WERI-Rb-1 (cell line): ENCODE measurements at regions not wholly inside any gene's neighbourhood (a gene's known extent, or its start where the extent isn't known, plus 50 kb on each side); places are given as distances from the start of the nearest gene placed in this dataset.

ENCODE experiments used
- DNase-seq: peaks from one replicate; pipeline ENCODE4 v3.0.0-alpha.2; 2020
- H3K27ac ChIP-seq: fragments of 250-450 bp; sonication (Bioruptor Pico); 2 replicates; pipeline ENCODE4 v1.5.1; 2020; ENCODE audit warnings: mild to moderate bottlenecking, moderate library complexity
- H3K27me3 ChIP-seq: fragments of 250-450 bp; sonication (Bioruptor Pico); 2 replicates; pipeline ENCODE4 v1.5.1; 2021; ENCODE audit warnings: mild to moderate bottlenecking, low read depth, moderate library complexity; ENCODE audit not compliant: insufficient read depth, severe bottlenecking
- H3K36me3 ChIP-seq: fragments of 250-450 bp; sonication (Bioruptor Pico); 2 replicates; pipeline ENCODE4 v1.5.1; 2020; ENCODE audit warnings: mild to moderate bottlenecking, moderate library complexity
- H3K4me3 ChIP-seq: 2 replicates; pipeline ENCODE4 v1.5.1; 2011; ENCODE audit warnings: low read depth, mild to moderate bottlenecking, control low read depth, low read length
- H3K9me3 ChIP-seq: fragments of 250-450 bp; sonication (Bioruptor Pico); 2 replicates; pipeline ENCODE4 v1.5.1; 2021; ENCODE audit warnings: mild to moderate bottlenecking, moderate library complexity; ENCODE audit not compliant: severe bottlenecking
- CTCF ChIP-seq: IDR thresholded peaks from 2 replicates; pipeline ENCODE4 v1.5.1; 2011; ENCODE audit warnings: low read depth, mild to moderate bottlenecking, control low read depth, inconsistent platforms, low read length

GRCh38 chr11:23711981-23712380, 784.9 kb upstream of the LUZP2 start:
- no peaks in the 10 kb centered on the region for H3K36me3 ChIP-seq
- TF ChIP-seq CTCF, result no peak
- no peaks in the 10 kb centered on the region for H3K27me3 ChIP-seq
- DNase-seq, result no peak
- H3K4me3 ChIP-seq, result no peak overlapping the region
- no peaks in the 10 kb centered on the region for H3K9me3 ChIP-seq
- H3K27ac ChIP-seq, result no peak overlapping the region

- Histone ChIP-seq H3K36me3 (no peaks in the 10 kb centered on the region), H3K4me3 (no peak overlapping the region), H3K27ac (no peak overlapping the region), H3K9me3 (no peaks in the 10 kb centered on the region), H3K27me3 (no peaks in the 10 kb centered on the region)
- no peak for DNase-seq
- no peak for TF ChIP-seq CTCF
Observed at GRCh38 chr11:23719016-23719415, 777.8 kb upstream of the LUZP2 start.

GRCh38 chr11:23723861-23724260, 773.0 kb upstream of the LUZP2 start:
- DNase-seq, result no peak
- Histone ChIP-seq H3K27ac (no peak overlapping the region), H3K36me3 (no peaks in the 10 kb centered on the region), H3K27me3 (no peaks in the 10 kb centered on the region), H3K4me3 (no peak overlapping the region), H3K9me3 (no peaks in the 10 kb centered on the region)
- no peak for TF ChIP-seq CTCF

- no peak for TF ChIP-seq CTCF
- H3K36me3 ChIP-seq, result no peaks in the 10 kb centered on the region
- no peak for DNase-seq
- H3K27ac ChIP-seq, result no peak overlapping the region
- H3K27me3 ChIP-seq, result no peaks in the 10 kb centered on the region
- no peak overlapping the region for H3K4me3 ChIP-seq
- no peaks in the 10 kb centered on the region for H3K9me3 ChIP-seq
Observed at GRCh38 chr11:23725752-23726151, 771.1 kb upstream of the LUZP2 start.

GRCh38 chr11:23727387-23727786, 769.5 kb upstream of the LUZP2 start:
- no peak for DNase-seq
- Histone ChIP-seq H3K27me3 (no peaks in the 10 kb centered on the region), H3K4me3 (no peak overlapping the region), H3K9me3 (no peaks in the 10 kb centered on the region), H3K27ac (no peak overlapping the region), H3K36me3 (no peaks in the 10 kb centered on the region)
- no peak for TF ChIP-seq CTCF

GRCh38 chr11:23727794-23728193, 769.1 kb upstream of the LUZP2 start:
- Histone ChIP-seq H3K27ac (no peak overlapping the region), H3K4me3 (no peak overlapping the region), H3K9me3 (no peaks in the 10 kb centered on the region), H3K36me3 (no peaks in the 10 kb centered on the region), H3K27me3 (no peaks in the 10 kb centered on the region)
- DNase-seq, result no peak
- TF ChIP-seq CTCF, result no peak
